ENCODE measurements at regions not wholly inside any gene's neighbourhood (a gene's known extent, or its start where the extent isn't known, plus 50 kb on each side); places are given as distances from the start of the nearest gene placed in this dataset.

DNA sequence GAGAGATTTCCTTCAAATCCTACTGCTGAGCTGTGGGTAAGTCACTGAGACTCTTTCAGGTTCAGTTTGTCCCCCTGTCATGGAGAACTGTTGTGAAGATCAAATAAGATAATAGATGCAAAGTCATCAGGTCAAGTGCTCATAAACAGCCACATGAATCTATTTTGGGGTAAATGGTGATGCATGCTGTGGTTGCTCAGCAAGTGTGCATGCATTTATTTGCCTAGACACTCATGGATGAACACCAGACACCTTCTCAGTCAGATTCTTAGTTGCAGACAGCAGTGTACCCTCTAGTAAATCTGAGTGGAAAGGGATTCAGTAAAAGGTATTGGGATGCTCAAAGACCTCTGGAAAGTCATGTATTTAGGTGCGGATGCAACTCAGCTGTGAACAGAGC, 168.0 kb upstream of the FOXA2 start:
- Histone ChIP-seq H3K27ac (ENCODE audit: insufficient read depth, low read depth, low read length) (no peak overlapping the region), H3K9ac (replicated peaks; ENCODE audit: extremely low read depth, insufficient read depth, low read length) (no peak overlapping the region), H4K20me1 (replicated peaks; ENCODE audit: control insufficient read depth, extremely low read depth, insufficient read depth, low read length) (no peaks in the 10 kb centered on the region), H3K4me1 (ENCODE audit: control insufficient read depth, extremely low read depth, insufficient read depth, low read length) (no peaks in the 10 kb centered on the region), H3K27me3 (ENCODE audit: control insufficient read depth in 2 of 2, insufficient read depth in 2 of 2, low read length in 2 of 2) (no peaks in the 10 kb centered on the region), H3K36me3 (ENCODE audit: control insufficient read depth in 2 of 2, extremely low read depth in 1 of 2, insufficient read depth in 2 of 2, low read length in 2 of 2) (no peaks in the 10 kb centered on the region), H3K79me2 (ENCODE audit: control insufficient read depth, insufficient read depth, low read length) (no peaks in the 10 kb centered on the region), H3K9me1 (replicated peaks; ENCODE audit: control insufficient read depth, extremely low read depth, insufficient read depth, low read length) (no peaks in the 10 kb centered on the region), H3K4me2 (ENCODE audit: insufficient read depth, low read length) (no peak overlapping the region), H2AFZ (ENCODE audit: low read depth, low read length) (no peak overlapping the region), H3K9me3 (replicated peaks; ENCODE audit: control insufficient read depth, insufficient read depth, low read length) (no peaks in the 10 kb centered on the region), H3K4me3 (replicated peaks in 1 of 3; ENCODE audit: insufficient read depth in 1 of 3, low read depth in 1 of 3, low read length in 3 of 3) (no peak overlapping the region)
- dilution Hi-C loops (cut with MboI; ENCODE audit: extremely low pct_ligation_motif_present, low sequenced_read_pairs): no loop called here
- no peak for FAIRE-seq
- TF ChIP-seq POLR2A (IDR thresholded peaks at IDR 0.05; ENCODE audit: low read depth, low read length) (no peak), MYC (IDR thresholded peaks at IDR 0.05; ENCODE audit: low read depth, low read length) (no peak), POLR2AphosphoS5 (IDR thresholded peaks at IDR 0.05; ENCODE audit: insufficient read depth, low read depth, low read length) (no peak), GATA2 (IDR thresholded peaks at IDR 0.05; ENCODE audit: insufficient read depth, insufficient read length, low read depth, low read length) (no peak), FOS (IDR thresholded peaks at IDR 0.05; ENCODE audit: borderline replicate concordance, insufficient read depth, low read length) (no peak), EZH2 (IDR thresholded peaks at IDR 0.05; ENCODE audit: borderline replicate concordance, low read depth, low read length, severe bottlenecking) (no peak), JUN (IDR thresholded peaks at IDR 0.05; ENCODE audit: borderline replicate concordance, insufficient read depth, insufficient read length, low read depth) (no peak)
- TF ChIP-seq, protein P1, sequence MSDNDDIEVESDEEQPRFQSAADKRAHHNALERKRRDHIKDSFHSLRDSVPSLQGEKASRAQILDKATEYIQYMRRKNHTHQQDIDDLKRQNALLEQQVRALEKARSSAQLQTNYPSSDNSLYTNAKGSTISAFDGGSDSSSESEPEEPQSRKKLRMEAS (IDR thresholded peaks at IDR 0.05; ENCODE audit: insufficient read depth, insufficient read length): no peak
- TF ChIP-seq, protein P2, sequence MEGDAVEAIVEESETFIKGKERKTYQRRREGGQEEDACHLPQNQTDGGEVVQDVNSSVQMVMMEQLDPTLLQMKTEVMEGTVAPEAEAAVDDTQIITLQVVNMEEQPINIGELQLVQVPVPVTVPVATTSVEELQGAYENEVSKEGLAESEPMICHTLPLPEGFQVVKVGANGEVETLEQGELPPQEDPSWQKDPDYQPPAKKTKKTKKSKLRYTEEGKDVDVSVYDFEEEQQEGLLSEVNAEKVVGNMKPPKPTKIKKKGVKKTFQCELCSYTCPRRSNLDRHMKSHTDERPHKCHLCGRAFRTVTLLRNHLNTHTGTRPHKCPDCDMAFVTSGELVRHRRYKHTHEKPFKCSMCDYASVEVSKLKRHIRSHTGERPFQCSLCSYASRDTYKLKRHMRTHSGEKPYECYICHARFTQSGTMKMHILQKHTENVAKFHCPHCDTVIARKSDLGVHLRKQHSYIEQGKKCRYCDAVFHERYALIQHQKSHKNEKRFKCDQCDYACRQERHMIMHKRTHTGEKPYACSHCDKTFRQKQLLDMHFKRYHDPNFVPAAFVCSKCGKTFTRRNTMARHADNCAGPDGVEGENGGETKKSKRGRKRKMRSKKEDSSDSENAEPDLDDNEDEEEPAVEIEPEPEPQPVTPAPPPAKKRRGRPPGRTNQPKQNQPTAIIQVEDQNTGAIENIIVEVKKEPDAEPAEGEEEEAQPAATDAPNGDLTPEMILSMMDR (IDR thresholded peaks at IDR 0.05; ENCODE audit: extremely low read depth in 1 of 2, insufficient read depth in 1 of 2, low read depth in 1 of 2, low read length in 2 of 2): no peak
- ChIA-PET POLR2A (no interaction called here), CTCF (no interaction called here)
- no peak for DNase-seq (ENCODE audit: low read depth, low spot score)
- intact Hi-C loops (cut with micrococcal nuclease): no loop called here
- no TSS peak for BruUV-seq (replicated peaks)

Measured in endothelial cell of umbilical vein (primary cell).